ENCODE measurements at regions not wholly inside any gene's neighbourhood (a gene's known extent, or its start where the extent isn't known, plus 50 kb on each side); places are given as distances from the start of the nearest gene placed in this dataset.

GRCh38 chr11:115944596-115944995 is 440.4 kb upstream of the CADM1 start:
- TF ChIP-seq EP300 (IDR thresholded peaks at IDR 0.05) (no peak), POLR2AphosphoS5 (IDR thresholded peaks at IDR 0.05) (no peak), CTCF (IDR thresholded peaks at IDR 0.05) (no peak), POLR2A (IDR thresholded peaks at IDR 0.05) (no peak)

All from gastroesophageal sphincter (tissue), 3 donors.